PC-3 (cell line): ENCODE measurements at regions not wholly inside any gene's neighbourhood (a gene's known extent, or its start where the extent isn't known, plus 50 kb on each side); places are given as distances from the start of the nearest gene placed in this dataset.

ENCODE experiments used
- ATAC-seq: fragments of 200-7000 bp; cut with Tn5 transposase; 2 replicates; pipeline ENCODE4 v1.9.1; 2020; ENCODE audit warnings: mild to moderate bottlenecking, moderate library complexity
- BruUV-seq: library from RNA; stranded (reverse); fragments of 400-500 nt; replicated peaks from 2 replicates; lab custom pipeline; 2021; lab: Mats Ljungman, UMichigan
- CTCF ChIA-PET: fragments of 300-600 bp; sonication (Branson Sonifier 250); formaldehyde crosslinking; loops from one replicate; lab custom pipeline; 2022; ENCODE audit warnings: antibody characterized with exemption; lab: Charles Lee
- POLR2A ChIA-PET: fragments of 300-600 bp; sonication (Branson Sonifier 250); formaldehyde crosslinking; loops from one replicate; lab custom pipeline; 2022; ENCODE audit warnings: antibody characterized with exemption; ENCODE audit not compliant: unreplicated experiment; lab: Charles Lee
- DNase-seq: peaks from one replicate; pipeline ENCODE4 v3.0.0-alpha.2; 2015
- H2AFZ ChIP-seq: fragments of 300-600 bp; sonication (generic); 2 replicates; pipeline ENCODE4 v1.6.0; 2016; ENCODE audit warnings: antibody characterized with exemption, low read length
- H3F3A ChIP-seq: fragments of 300-600 bp; sonication (generic); one replicate; pipeline ENCODE4 v1.6.0; 2017; ENCODE audit warnings: antibody characterized with exemption, low read length, control low read depth, mild to moderate bottlenecking; ENCODE audit not compliant: unreplicated experiment
- H3K27ac ChIP-seq: fragments of 300-600 bp; sonication (generic); 2 replicates; pipeline ENCODE4 v1.5.1; 2016; ENCODE audit warnings: mild to moderate bottlenecking, low read length
- H3K27me3 ChIP-seq: fragments of 300-600 bp; sonication (generic); 2 replicates; pipeline ENCODE4 v1.6.1; 2016; ENCODE audit warnings: low read length, mixed read lengths
- H3K36me3 ChIP-seq: fragments of 300-600 bp; sonication (generic); 2 replicates; pipeline ENCODE4 v1.6.1; 2016; ENCODE audit warnings: low read depth, mixed run types, low read length, mixed read lengths
- H3K4me1 ChIP-seq: fragments of 300-600 bp; sonication (generic); 2 replicates; pipeline ENCODE4 v1.5.1; 2016; ENCODE audit warnings: low read length; ENCODE audit not compliant: insufficient read depth
- H3K4me2 ChIP-seq: fragments of 300-600 bp; sonication (generic); 2 replicates; pipeline ENCODE4 v1.6.0; 2016; ENCODE audit warnings: low read length
- H3K4me3 ChIP-seq: fragments of 300-600 bp; sonication (generic); 2 replicates; pipeline ENCODE4 v1.5.1; 2016; ENCODE audit warnings: mild to moderate bottlenecking, low read length, mixed read lengths
- H3K79me2 ChIP-seq: fragments of 300-600 bp; sonication (generic); 2 replicates; pipeline ENCODE4 v1.6.1; 2017; ENCODE audit warnings: low read length, mixed read lengths
- H3K9ac ChIP-seq: fragments of 300-600 bp; sonication (generic); 2 replicates; pipeline ENCODE4 v1.6.0; 2016; ENCODE audit warnings: mild to moderate bottlenecking, low read length
- H3K9me2 ChIP-seq: fragments of 300-600 bp; sonication (generic); replicated peaks from 2 replicates; pipeline ENCODE4 v1.6.1; 2016; ENCODE audit warnings: mixed run types, low read length, mixed read lengths
- H3K9me3 ChIP-seq: fragments of 300-600 bp; sonication (generic); 2 replicates; pipeline ENCODE4 v1.6.1; 2016; ENCODE audit warnings: low read length, mixed read lengths
- H4K20me1 ChIP-seq: fragments of 300-600 bp; sonication (generic); 2 replicates; pipeline ENCODE4 v1.6.1; 2016; ENCODE audit warnings: low read length, mixed read lengths
- CTCF ChIP-seq: fragments of 300-600 bp; sonication (generic); conservative IDR thresholded peaks from 2 replicates; pipeline ENCODE4 v1.5.1; 2017; ENCODE audit warnings: antibody characterized with exemption, low read depth, mild to moderate bottlenecking, low read length
- EZH2 ChIP-seq: fragments of 300-600 bp; sonication (generic); IDR thresholded peaks from one replicate; pipeline ENCODE4 v1.6.1; 2017; ENCODE audit warnings: antibody characterized with exemption, mild to moderate bottlenecking, low read length; ENCODE audit not compliant: unreplicated experiment
- EZH2phosphoT487 ChIP-seq: fragments of 300-600 bp; sonication (generic); IDR thresholded peaks from 2 replicates; pipeline ENCODE4 v1.6.1; 2018; ENCODE audit warnings: mild to moderate bottlenecking, antibody characterized with exemption, low read length, borderline replicate concordance
- intact Hi-C: fragments of 100-400 bp; cut with micrococcal nuclease; formaldehyde crosslinking; loops from 2 replicates; pipeline ENCODE4 v1.9.0; 2023

- Histone ChIP-seq H3K27ac (no peak overlapping the region), H3K36me3 (no peaks in the 10 kb centered on the region), H3K27me3 (no peaks in the 10 kb centered on the region), H3K9me2 (no peaks in the 10 kb centered on the region), H4K20me1 (no peaks in the 10 kb centered on the region), H3F3A (no peaks in the 10 kb centered on the region), H2AFZ (no peak overlapping the region), H3K4me2 (no peak overlapping the region), H3K9me3 (no peaks in the 10 kb centered on the region), H3K9ac (no peak overlapping the region), H3K4me1 (no peaks in the 10 kb centered on the region), H3K4me3 (no peak overlapping the region), H3K79me2 (no peaks in the 10 kb centered on the region)
- POLR2A ChIA-PET = no interaction called here
- no peak for DNase-seq
- CTCF ChIA-PET = no interaction called here
- no TSS peak for BruUV-seq
- no peak for ATAC-seq
- TF ChIP-seq EZH2 (no peak), CTCF (no peak), EZH2phosphoT487 (no peak)
- intact Hi-C loops = no loop called here
These were observed 397.3 kb upstream of the GRIN3A start for GRCh38 chr9:102135768-102136167.

DNA sequence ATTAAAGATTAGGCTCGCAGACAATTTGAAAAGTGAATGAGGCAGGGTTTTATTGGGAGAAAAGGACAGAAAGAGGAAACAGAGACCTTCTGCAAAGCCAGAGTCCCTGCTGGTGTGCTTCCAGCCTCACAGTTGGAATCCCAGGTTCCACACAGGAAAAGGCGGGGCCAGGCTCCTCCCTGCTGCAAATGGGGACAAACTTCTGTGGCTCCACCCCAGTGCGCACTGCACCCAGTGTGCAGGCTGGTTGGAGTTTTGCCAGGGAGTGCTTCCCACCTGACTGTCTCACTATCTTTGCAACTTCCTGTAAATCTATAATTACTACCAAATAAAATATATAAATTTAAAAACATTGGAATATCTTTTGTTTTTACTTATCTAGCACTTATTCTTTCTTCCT is 386.0 kb upstream of the GRIN3A start:
- Histone ChIP-seq H4K20me1 (no peaks in the 10 kb centered on the region), H2AFZ (no peak overlapping the region), H3K36me3 (no peaks in the 10 kb centered on the region), H3K9ac (no peak overlapping the region), H3K4me1 (no peaks in the 10 kb centered on the region), H3K4me3 (no peak overlapping the region), H3K9me2 (no peaks in the 10 kb centered on the region), H3F3A (no peaks in the 10 kb centered on the region), H3K27ac (no peak overlapping the region), H3K27me3 (no peaks in the 10 kb centered on the region), H3K79me2 (no peaks in the 10 kb centered on the region), H3K9me3 (no peaks in the 10 kb centered on the region), H3K4me2 (no peak overlapping the region)
- intact Hi-C loops = no loop called here
- BruUV-seq = no TSS peak
- DNase-seq (no peak), ATAC-seq (no peak)
- CTCF ChIA-PET = no interaction called here
- TF ChIP-seq CTCF (no peak), EZH2 (no peak), EZH2phosphoT487 (no peak)
- POLR2A ChIA-PET = no interaction called here

- TF ChIP-seq EZH2phosphoT487 (no peak), EZH2 (no peak), CTCF (no peak)
- intact Hi-C loops = no loop called here
- no peak overlapping the region for H3K4me2 ChIP-seq
- no peaks in the 10 kb centered on the region for H3K79me2 ChIP-seq
- CTCF ChIA-PET = no interaction called here
- no peaks in the 10 kb centered on the region for H3F3A ChIP-seq
- ATAC-seq (no peak), DNase-seq (no peak)
- H4K20me1 ChIP-seq = no peaks in the 10 kb centered on the region
- BruUV-seq = no TSS peak
- H3K27ac ChIP-seq = no peak overlapping the region
- no peaks in the 10 kb centered on the region for H3K36me3 ChIP-seq
- H3K27me3 ChIP-seq = no peaks in the 10 kb centered on the region
- no peaks in the 10 kb centered on the region for H3K4me1 ChIP-seq
- no peaks in the 10 kb centered on the region for H3K9me2 ChIP-seq
- no peaks in the 10 kb centered on the region for H3K9me3 ChIP-seq
- H3K9ac ChIP-seq = no peak overlapping the region
- POLR2A ChIA-PET = no interaction called here
- no peak overlapping the region for H2AFZ ChIP-seq
- H3K4me3 ChIP-seq = no peak overlapping the region
These were observed 376.1 kb upstream of the GRIN3A start for GRCh38 chr9:102114557-102114956.
